Skin epidermis (tissue), 12 donors: ENCODE measurements at regions not wholly inside any gene's neighbourhood (a gene's known extent, or its start where the extent isn't known, plus 50 kb on each side); places are given as distances from the start of the nearest gene placed in this dataset.

ENCODE experiments used
- H3K27ac ChIP-seq, 21 experiments: fragments of 200-600 bp; sonication (generic) in 11 of 21; one replicate each; pipeline ENCODE4 v1.5.0; 2020; ENCODE audit warnings: mild to moderate bottlenecking in 3 of 21, inconsistent platforms in 2 of 21, moderate library complexity in 2 of 21
- H3K4me3 ChIP-seq, 7 experiments: fragments of 200-600 bp; sonication (generic) in 2 of 7; one replicate each; pipeline ENCODE4 v1.5.0; 2020; ENCODE audit warnings: inconsistent platforms in 2 of 7, mild to moderate bottlenecking in 2 of 7, moderate library complexity in 1 of 7

GRCh38 chr17:33506889-33507650, 214.0 kb upstream of the ASIC2 start:
- Histone ChIP-seq H3K27ac (no peak overlapping the region), H3K4me3 (no peak overlapping the region)

- H3K4me3 ChIP-seq = no peak overlapping the region
- peak overlapping the region in 1 of 21 experiments; percentile 18 for H3K27ac ChIP-seq
Measured at GRCh38 chr17:33508215-33508614, 215.1 kb upstream of the ASIC2 start.

GRCh38 chr17:33509331-33509730, 216.2 kb upstream of the ASIC2 start:
- H3K4me3 ChIP-seq = no peak overlapping the region
- H3K27ac ChIP-seq = peak overlapping the region in 1 of 21 experiments; percentile 31

- no peak overlapping the region for H3K27ac ChIP-seq
Measured at GRCh38 chr17:33511670-33512069, 218.6 kb upstream of the ASIC2 start.

GRCh38 chr17:33512113-33512512, 219.0 kb upstream of the ASIC2 start:
- no peak overlapping the region for H3K27ac ChIP-seq
- H3K4me3 ChIP-seq = no peak overlapping the region

More at GRCh38 chr17:33511670-33512069, 218.6 kb upstream of the ASIC2 start:
- H3K4me3 ChIP-seq = no peak overlapping the region

GRCh38 chr17:33513769-33514168, 220.7 kb upstream of the ASIC2 start:
- Histone ChIP-seq H3K4me3 (no peak overlapping the region), H3K27ac (no peak overlapping the region)

GRCh38 chr17:33514369-33514768, 221.3 kb upstream of the ASIC2 start:
- Histone ChIP-seq H3K4me3 (no peak overlapping the region), H3K27ac (no peak overlapping the region)

- no peak overlapping the region for H3K27ac ChIP-seq
- H3K4me3 ChIP-seq = no peak overlapping the region
Measured at GRCh38 chr17:33515974-33516373, 222.9 kb upstream of the ASIC2 start.

- no peak overlapping the region for H3K27ac ChIP-seq
Measured at GRCh38 chr17:33516645-33517044, 223.6 kb upstream of the ASIC2 start.

GRCh38 chr17:33517746-33518145, 224.7 kb upstream of the ASIC2 start:
- Histone ChIP-seq H3K27ac (no peak overlapping the region), H3K4me3 (no peak overlapping the region)

More at GRCh38 chr17:33516645-33517044, 223.6 kb upstream of the ASIC2 start:
- no peak overlapping the region for H3K4me3 ChIP-seq

GRCh38 chr17:33519692-33520091, 226.6 kb upstream of the ASIC2 start:
- H3K27ac ChIP-seq = no peak overlapping the region
- no peak overlapping the region for H3K4me3 ChIP-seq

GRCh38 chr17:33520426-33521330, 227.6 kb upstream of the ASIC2 start:
- H3K27ac ChIP-seq = no peak overlapping the region
- no peak overlapping the region for H3K4me3 ChIP-seq

- H3K27ac ChIP-seq = no peak overlapping the region
- H3K4me3 ChIP-seq = no peak overlapping the region
Measured at GRCh38 chr17:33521784-33522183, 228.7 kb upstream of the ASIC2 start.

GRCh38 chr17:33522623-33523022, 229.5 kb upstream of the ASIC2 start:
- Histone ChIP-seq H3K4me3 (no peak overlapping the region), H3K27ac (no peak overlapping the region)

GRCh38 chr17:33523577-33523981, 230.5 kb upstream of the ASIC2 start:
- peak overlapping the region in 3 of 21 experiments; percentile 24 to 44 (median 34) for H3K27ac ChIP-seq
- H3K4me3 ChIP-seq = no peak overlapping the region

- Histone ChIP-seq H3K27ac (no peak overlapping the region), H3K4me3 (no peak overlapping the region)
Measured at GRCh38 chr17:33525186-33525585, 232.1 kb upstream of the ASIC2 start.

GRCh38 chr17:33526717-33527116, 233.6 kb upstream of the ASIC2 start:
- H3K4me3 ChIP-seq = no peak overlapping the region
- H3K27ac ChIP-seq = no peak overlapping the region

GRCh38 chr17:33527290-33527689, 234.2 kb upstream of the ASIC2 start:
- H3K27ac ChIP-seq = no peak overlapping the region
- no peak overlapping the region for H3K4me3 ChIP-seq

GRCh38 chr17:33528846-33529245, 235.8 kb upstream of the ASIC2 start:
- Histone ChIP-seq H3K27ac (no peak overlapping the region), H3K4me3 (no peak overlapping the region)

GRCh38 chr17:33529816-33530215, 236.7 kb upstream of the ASIC2 start:
- Histone ChIP-seq H3K27ac (no peak overlapping the region), H3K4me3 (no peak overlapping the region)

GRCh38 chr17:33531311-33531710, 238.2 kb upstream of the ASIC2 start:
- no peak overlapping the region for H3K27ac ChIP-seq
- H3K4me3 ChIP-seq = no peak overlapping the region
